NCI-H1436 (cell line): ENCODE measurements at regions not wholly inside any gene's neighbourhood (a gene's known extent, or its start where the extent isn't known, plus 50 kb on each side); places are given as distances from the start of the nearest gene placed in this dataset.
"Not testable (repeated sequence)": the region's sequence is repeated elsewhere in the genome, so short reads cannot be mapped to it uniquely, and the experiment has no call there.

ENCODE experiments used
- DNase-seq: peaks from one replicate; lab custom pipeline; 2025; lab: John Stamatoyannopoulos, UW

DNA sequence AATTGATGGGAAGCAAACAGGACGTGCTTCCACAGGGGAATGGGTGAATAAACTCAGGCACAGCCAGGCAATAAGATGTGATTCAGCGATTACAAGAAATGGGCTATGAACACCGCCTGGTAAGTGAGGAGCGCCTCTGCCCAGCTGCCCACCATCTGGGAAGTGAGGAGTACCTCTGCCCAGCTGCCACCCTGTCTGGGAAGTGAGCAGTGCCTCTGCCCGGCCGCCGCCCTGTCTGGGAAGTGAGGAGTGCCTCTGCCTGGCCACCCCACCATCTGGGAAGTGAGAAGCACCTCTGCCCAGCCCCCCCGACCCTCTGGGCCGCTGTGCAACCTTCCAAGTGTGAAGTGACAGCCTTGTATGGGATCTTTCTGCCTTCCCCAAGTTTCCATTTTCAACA, 73.2 kb upstream of the PRR5 start:
- no peak for DNase-seq

DNA sequence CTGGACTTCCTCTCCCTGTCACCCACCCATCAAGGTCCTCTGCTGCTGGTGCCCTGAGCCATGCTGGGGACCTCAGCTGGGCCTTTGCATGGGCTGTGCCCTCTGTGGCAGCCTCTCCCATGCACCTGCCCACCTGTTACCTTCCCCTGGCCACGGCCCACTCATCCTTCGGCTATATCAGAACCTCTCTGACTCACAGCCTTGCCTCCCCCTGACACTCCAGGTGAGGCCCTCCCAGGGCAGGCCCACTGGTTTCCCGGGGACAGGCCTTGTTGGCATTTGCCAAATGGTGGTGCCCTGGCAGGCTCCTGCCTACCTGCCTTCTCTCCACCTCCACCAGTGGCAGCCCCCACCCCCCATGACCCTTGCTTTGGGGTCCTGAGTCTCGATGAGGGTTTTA, 73.7 kb upstream of the PRR5 start:
- no peak for DNase-seq

DNA sequence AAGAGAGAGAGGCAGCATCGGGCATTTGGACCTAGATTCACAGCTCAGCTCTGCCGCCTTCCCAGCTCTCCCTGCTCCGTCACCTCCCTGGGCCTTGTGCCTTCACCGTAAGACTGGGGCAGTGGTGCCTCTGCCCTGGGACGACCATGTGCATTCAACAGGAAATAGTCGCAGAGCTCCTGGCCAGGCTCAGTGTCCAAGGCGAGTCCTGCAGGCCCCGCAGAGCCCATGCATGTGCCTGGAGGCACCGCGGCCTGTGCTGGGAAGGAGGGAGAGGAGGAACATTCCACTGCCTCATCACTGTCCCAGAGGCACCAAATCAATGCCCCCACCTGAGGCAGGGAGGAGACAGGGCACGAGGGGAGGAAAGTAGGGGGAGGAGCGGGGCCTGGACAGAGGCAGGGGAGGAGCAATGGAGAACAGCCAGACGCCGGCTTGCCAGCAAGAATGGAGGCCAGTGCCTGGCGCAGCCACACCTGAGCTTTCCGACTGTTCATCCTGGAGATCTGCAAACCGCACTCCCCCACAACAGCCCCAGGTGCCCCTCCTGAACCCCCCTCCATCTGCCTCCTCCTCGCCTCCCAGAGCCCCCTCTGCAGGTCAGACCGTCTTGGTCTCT, 74.4 kb upstream of the PRR5 start:
- no peak for DNase-seq

DNA sequence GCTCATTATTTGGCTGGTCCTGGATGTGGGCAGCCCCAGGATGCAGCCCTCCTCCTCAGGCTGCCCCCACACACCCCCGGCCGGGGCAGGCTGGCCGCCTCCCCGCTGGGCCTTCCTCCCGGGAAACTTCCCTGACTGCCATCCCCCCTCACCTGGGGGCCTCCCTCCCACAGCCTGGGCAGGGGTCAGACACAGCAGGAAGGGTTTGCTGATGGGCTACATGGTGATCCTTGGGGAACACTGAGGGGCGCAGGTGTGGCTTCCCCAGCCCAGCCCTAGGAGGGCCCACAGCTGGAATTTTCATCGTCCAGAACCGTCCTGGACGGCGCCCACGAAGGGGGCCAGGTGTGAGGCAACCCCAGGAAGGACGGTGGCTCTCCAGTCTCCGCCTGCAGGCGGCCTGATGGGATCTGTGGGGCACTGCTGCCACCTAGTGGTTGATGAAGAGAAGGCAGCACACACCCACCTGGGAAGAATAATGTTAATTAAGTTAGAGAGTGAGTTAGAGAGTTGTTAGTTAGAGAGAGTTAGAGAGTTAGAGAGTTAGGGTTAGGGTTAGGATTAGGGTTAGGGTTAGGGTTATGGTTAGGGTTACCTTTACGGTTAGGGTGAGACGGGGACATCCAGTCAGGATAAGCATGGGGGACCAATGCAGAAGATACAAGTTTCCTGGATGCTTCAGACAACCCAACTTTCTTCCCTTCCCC, 75.9 kb upstream of the PRR5 start:
- peak; percentile 29 for DNase-seq

DNA sequence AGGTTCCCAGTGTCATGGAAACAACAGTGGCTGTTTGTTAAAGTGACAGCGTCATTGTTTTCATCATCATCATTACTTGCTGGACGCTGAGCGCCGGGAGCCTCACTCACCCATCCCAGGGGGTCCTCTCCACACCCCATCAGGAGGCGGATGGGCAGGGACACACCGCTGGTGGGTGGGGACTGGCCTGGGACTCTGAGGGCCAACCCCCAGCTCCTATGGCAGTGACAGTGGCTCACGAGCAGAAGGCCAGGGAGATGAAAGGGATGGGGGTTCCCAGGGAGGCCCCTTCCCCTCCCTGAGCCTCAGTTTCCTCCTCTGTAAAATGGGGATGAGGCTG, 76.6 kb upstream of the PRR5 start:
- DNase-seq = no peak

DNA sequence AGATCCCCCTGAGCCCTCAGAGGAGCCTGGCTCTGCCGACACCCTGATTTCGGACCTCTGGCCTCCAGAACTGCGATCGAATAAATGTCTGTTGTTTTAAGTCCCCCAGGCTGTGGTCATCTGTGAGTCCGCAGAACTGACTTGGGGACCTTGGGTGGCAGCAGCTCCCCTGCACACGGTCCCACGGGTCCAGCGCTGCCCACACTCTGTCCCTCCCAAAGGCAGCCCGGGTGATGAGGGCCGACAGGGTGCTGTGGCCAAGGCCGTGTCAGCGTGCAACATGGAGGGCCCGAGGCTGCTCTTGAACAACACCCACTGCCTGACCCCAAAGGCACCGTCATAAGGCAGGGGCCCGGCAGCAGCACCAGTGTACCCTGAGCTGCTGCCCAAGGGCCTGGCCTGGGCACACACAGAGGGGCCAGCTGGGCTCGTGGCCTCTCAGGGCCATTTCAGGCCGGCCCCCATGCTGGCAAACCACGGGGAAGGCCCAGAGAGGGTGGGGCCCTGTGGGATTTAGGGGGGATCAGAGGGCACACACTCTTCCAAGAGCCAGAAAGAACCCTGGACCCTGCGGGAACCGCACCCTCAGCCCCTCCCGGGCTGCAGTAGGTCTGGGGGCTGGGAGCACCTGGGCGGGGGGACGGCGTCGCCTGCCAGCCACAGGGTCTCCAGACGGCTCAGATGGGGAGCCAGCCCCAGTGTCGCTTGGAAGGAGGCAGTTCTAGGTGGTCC, 77.1 kb upstream of the PRR5 start:
- no peak for DNase-seq

DNA sequence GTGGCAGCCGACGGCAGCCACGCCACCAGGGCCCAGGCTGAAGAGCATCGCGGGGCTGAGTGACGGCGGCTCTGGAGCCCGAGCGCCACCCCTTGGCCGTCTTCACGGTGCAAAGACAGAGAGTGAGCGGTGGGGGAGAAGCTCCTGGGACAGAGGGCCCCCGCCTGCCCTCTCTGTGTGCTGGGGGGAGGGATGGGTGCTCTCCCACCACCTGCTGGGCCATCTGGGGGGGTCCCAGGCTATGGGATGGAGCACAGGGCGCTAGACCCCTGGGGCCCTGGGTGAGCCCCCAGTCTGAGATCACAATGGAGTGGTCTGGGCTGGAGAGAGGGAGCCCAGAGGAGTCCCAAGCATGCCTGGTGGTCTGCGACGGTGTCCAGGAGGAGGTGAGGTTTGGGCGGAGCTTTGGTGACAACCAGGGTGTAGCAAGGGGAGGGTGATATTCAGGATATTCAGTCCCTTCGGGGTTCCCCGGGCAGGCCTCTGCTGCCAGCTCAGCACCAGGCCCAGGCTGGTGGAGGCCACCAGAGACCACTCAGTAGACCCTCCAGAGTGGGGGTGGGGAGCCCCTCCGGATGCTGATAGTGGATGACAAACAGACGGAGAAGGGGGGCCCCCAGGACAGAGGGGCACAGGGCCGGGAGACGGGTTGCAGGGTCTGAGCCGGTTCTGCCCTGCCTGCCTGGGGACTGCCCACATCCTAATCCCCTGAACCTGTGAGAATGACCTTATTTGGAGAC, 78.1 kb upstream of the PRR5 start:
- no peak for DNase-seq

DNA sequence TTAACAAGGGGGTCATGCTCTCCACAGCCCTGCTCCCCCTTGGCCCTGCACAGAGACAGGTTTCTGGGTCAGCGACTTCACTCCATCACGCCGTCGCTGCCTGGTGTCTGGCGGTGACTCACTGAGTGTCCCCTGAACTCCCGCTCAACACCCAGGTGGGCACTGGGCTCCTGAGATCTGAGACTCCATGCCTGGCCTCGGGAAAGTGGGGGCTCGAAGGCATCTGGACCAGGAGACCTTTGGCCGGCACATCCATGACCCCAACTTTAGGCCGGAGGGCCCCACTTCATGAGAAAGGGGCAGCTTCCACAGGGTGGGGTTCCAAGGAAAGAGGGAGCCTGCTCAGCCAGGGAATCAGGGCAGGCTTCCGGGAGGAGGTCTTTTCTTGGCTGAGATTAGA, 79.3 kb upstream of the PRR5 start:
- no peak for DNase-seq

DNA sequence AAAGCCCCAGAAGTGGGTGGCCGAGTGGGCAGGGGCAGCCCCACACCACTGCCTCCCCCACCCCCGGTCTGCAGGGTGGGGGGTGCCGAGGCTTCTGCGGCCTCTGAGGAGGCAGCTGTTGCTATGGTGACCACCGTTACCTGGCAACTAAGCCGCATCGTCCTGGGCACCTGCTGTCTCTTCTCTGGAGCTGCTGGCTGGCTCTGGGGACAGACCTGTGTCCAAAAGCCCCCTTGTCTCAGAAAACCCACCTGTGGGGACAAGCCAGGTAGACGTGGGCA, 79.9 kb upstream of the PRR5 start:
- peak; percentile 53 for DNase-seq

DNA sequence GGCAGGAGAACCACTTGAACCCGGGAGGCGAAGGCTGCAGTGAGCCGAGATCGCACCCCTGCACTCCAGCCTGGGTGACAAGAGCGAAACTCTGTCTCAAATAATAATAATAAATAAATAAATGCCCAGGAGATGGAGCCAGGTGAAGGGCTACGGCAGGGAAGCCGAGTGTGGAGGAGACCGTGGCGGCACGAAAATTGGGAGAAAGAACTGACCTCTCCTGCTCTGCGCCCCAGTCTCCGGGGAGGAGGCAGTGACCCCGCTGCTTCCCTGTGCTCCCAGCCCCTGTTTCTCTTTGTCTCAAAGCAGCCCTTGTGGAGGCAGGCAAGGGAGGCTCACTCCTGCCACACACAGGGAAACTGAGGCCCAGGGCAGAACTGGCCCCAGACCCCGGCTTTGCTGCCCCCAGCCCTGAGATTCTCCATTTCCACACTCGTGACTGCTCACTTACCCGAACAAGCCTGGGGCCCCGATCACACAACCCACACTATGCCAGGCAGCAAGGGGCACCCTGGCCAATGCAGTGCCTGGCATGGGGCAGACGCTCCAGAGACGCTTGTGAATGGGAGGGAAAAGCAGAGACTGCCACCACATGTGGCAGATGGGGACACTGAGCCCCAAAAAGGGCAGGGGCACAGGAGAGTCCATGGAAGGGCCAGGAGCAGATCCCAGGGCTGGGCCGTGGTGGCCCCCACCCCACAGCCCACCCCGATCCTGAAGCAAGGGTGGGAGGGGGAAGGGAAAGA, 80.4 kb upstream of the PRR5 start:
- no peak for DNase-seq

DNA sequence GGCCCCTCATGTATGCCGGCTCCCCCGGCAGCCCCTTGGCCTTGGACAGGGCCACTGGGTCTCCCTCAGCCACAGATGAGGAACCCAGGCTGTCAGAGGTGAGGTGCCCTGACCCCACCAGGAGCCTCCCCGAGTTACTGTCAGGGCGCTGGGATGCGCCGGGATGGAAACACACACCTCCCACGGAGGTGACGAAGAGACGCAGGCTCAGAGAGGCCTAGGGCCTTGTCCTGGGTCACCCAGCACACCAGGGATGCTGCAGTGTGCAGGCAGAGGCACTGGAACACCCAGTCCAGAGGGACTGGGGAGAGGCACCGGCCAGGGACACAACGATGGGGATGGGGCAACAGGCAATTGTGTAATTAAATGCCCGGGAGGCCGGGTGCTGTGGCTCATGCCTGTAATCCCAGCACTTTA, 81.2 kb upstream of the PRR5 start:
- no peak for DNase-seq

DNA sequence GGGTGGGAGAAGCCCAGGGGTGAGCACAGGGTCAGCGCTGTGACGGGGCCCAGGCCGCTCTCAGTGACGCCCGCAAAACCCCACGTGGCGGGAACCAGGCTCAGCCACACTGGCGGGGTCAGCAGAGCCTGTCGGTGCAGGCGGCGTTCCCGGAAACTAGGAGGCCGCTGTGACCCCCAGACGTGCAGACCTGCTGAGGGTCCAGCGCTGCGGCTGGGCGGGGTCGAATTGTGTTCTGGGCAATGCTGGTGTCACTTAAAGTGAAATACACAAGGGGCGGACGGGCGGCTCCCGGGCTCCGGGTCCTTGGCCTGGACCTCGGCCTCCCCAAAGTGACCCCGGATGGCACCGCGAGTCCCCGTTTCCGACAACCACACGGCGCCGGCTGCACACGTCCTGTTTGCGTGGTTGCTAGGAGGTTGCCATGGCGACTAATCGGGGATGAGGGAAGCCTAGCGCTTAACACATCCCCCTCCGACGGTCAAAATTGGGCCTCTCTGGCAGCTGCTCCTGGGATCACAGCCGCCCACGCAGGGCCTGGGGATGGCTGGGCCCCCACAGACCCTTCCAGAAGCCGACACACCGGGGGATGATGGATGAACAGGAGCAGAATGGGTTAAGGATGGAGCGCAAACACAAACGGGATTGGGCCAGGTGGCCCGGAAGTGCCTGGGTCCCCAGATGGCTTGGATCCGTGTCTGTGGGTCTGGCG, 81.7 kb upstream of the PRR5 start:
- DNase-seq = peak; percentile 88

DNA sequence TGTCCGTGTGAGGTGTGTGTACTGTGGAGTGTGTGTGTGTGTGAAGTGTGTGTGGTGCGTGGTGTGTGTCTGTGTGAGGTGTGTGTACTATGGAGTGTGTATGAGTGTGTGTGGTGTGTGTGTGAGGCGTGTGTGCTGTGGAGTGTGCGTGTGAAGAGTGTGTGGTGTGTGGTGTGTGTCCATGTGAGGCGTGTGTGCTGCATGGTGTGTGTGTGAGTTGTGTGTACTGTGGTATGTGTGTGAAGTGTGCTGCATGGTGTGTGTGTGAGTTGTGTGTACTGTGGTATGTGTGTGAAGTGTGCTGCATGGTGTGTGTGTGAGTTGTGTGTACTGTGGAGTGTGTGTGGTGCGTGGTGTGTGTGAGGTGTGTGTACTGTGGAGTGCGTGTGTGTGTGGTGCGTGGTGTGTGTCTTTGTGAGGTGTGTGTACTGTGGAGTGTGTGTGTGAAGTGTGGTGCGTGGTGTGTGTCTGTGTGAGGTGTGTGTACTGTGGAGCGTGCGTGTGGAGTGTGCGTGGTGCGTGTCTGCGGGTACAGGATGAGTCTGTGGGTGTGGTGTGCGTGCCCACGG, 82.4 kb upstream of the PRR5 start:
- DNase-seq = not testable (repeated sequence)

DNA sequence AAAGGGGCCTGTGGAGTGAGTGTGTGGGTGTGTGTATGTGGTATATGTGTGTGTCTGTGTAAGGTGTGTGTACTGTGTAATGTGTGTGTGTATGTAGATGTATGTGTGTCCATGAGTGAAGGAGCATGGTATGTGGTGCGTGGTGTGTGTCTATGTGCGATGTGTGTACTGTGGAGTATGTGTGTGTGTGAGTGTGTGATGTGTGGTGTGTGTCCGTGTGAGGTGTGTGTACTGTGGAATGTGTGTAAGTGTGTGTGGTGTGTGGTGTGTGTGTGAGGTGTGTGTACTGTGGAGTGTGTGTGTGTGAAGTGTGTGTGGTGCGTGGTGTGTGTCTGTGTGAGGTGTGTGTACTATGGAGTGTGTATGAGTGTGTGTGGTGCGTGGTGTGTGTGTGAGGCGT, 83.1 kb upstream of the PRR5 start:
- not testable (repeated sequence) for DNase-seq

DNA sequence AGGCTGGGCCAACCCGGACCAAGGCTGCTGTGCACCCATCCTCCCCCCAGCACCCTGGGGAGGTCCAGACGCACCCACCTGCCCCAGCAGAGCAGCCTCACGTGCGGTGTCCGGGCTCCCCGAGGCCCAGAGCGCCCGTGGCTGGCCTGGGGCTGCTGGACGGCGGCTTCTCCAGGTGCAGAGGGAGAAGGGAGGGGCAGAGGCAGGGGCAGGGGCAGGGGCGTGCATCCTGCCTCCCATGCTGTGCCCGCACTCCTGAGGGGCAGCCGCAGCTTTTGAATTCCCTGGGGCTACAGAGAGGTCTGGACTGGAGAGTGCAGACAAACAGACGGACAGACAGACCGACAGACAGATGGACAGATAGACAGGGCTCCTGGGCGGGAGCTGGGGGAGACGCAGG, 83.6 kb upstream of the PRR5 start:
- DNase-seq = no peak

DNA sequence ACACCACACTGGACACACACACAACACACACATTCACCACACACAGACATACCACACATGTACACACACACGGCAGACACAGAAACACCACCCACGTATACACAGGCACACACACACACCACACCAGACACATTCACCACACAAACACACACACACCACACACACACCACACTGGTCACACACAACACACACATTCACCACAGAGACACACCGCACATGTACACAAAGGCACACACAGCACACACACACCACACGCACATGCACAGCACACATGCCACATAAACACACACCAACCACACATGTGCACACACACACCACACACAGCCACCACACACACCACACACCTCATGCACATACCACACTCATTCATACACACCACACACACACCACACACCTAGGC, 84.2 kb upstream of the PRR5 start:
- DNase-seq = no peak

DNA sequence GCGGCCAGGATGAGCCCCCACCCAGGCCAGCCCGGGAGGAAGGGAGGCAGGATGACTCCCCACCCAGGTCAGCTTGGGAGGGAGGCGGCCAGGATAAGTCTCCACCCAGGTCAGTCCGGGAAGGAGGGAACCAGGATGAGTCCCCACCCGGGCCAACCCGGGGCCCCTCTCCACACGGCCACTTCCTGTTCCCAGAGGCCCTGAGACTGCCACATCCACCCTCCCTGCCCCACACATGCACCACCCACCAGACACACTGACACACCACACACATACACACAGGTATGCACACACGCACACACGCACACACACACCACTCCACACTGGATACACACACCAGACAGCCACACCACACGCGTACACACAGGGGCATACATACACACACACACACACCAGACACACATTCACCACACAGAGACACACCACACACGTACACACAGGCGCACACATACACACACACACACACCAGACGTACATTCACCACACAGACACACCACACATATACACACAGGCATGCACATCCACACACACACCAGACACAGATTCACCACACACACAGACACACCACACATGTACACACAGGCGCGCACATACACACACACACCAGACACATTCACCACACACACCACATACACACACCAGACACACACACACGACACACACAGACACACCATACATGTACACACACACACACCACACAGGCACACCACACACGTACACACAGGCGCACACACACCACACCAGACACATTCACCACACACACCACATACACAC, 84.9 kb upstream of the PRR5 start:
- no peak for DNase-seq

DNA sequence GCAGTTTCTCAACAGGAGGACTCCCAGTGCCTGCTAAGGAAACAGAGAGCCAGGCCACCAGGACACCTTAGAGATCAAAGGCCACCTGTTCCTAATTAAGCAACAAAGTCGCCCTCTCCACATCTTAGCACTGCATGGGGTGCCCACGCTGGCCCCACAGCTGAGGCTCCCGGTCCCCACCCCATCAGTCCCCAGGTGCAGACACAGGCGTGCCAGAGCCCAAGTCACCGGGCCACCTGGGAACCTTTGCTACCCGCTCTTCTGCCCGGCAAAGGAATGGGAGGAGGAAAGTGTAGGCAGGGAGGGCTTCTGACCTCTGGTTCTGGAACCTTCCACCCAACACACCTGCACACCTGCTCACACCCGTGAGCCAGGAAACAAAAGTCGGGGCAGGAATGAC, 85.5 kb upstream of the PRR5 start:
- DNase-seq = no peak

DNA sequence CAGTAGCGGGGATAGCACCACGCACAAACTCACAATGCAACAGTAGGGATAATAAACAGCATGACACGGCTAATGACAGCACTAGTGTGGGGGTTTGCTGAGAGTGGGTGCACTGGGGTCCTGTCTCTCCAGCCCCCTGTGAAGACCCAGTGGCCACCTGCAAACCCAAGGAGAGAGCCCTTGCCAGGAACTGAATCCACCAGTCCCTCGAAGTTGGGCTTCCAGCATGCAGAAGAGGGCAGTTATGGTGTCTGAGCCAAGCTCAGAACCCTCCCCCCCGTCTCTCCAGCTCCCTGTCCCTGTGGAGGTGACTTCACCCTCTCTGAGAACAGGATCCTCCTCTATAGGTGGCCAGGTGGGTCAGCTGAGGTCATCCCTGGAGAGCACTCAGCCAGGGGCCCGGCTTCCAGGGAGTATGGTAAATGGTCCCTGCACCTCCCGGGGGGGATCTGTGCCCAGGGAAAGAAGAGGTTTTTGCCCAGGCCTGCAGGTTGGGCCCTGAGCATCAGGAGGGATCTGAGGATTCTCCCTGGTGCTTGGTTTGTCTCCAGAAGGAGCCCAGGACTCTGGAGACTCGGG, 86.3 kb upstream of the PRR5 start:
- no peak for DNase-seq

DNA sequence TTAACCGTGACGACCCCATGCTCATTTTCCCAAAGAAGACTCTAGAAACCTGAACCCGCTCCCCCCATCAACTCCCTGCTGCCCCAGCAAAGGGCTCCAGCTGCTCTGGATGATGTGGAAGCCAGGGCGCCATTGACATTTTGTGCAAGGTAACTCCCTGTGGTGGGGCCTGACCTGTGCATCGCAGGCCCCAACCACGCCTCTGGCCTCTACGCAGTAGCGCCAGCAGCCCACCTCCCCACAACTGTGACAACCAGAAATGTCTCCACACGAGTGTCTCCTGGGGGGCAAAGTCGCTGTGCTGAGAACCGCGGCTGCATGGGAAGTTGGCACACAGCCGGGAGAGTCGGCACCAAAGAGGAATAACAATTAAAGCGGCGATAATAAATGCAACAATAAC, 86.9 kb upstream of the PRR5 start:
- no peak for DNase-seq
